ENCODE measurements at regions not wholly inside any gene's neighbourhood (a gene's known extent, or its start where the extent isn't known, plus 50 kb on each side); places are given as distances from the start of the nearest gene placed in this dataset.

DNA sequence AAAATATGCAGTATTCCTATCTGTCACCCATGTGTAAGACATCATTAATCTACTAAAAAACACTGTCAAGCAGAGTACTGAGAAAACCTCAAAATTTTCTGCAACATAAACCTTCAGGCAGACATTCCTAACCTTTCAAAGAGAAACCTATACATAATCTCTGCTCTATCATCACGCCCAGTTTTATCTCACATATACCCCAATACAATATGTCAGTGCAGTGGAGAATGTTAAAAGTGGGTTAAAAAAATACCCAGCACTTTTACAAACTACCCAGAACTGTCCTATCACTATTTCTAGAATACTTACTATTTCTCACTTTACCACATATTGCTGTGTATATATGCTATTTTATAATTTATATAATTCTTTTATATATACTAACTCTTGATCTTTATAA is 922.0 kb upstream of the SORCS1 start:
- H3K4me2 ChIP-seq (ENCODE audit: extremely low read depth, insufficient read depth, low read length): no peak overlapping the region
- TF ChIP-seq EZH2 (IDR thresholded peaks at IDR 0.05; ENCODE audit: low read length, missing control alignments): no peak
- TF ChIP-seq, protein P1, sequence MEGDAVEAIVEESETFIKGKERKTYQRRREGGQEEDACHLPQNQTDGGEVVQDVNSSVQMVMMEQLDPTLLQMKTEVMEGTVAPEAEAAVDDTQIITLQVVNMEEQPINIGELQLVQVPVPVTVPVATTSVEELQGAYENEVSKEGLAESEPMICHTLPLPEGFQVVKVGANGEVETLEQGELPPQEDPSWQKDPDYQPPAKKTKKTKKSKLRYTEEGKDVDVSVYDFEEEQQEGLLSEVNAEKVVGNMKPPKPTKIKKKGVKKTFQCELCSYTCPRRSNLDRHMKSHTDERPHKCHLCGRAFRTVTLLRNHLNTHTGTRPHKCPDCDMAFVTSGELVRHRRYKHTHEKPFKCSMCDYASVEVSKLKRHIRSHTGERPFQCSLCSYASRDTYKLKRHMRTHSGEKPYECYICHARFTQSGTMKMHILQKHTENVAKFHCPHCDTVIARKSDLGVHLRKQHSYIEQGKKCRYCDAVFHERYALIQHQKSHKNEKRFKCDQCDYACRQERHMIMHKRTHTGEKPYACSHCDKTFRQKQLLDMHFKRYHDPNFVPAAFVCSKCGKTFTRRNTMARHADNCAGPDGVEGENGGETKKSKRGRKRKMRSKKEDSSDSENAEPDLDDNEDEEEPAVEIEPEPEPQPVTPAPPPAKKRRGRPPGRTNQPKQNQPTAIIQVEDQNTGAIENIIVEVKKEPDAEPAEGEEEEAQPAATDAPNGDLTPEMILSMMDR (conservative IDR thresholded peaks at IDR 0.05 in 1 of 2, IDR thresholded peaks at IDR 0.05 in 1 of 2; ENCODE audit: low read depth in 1 of 2, low read length in 2 of 2): no peak
- no peak overlapping the region for H3K4me3 ChIP-seq (replicated peaks in 1 of 4; ENCODE audit: control extremely low read depth in 1 of 4, insufficient read depth in 1 of 4, low read depth in 3 of 4, low read length in 4 of 4)
- no peaks in the 10 kb centered on the region for H3K9me3 ChIP-seq (ENCODE audit: control insufficient read depth, insufficient read depth, low read depth, low read length)
- H4K20me1 ChIP-seq (ENCODE audit: control insufficient read depth, extremely low read depth, insufficient read depth, low read length): no peaks in the 10 kb centered on the region
- H3K27me3 ChIP-seq (ENCODE audit: control insufficient read depth, insufficient read depth, low read length): no peaks in the 10 kb centered on the region
- no peaks in the 10 kb centered on the region for H3K36me3 ChIP-seq (ENCODE audit: control insufficient read depth, insufficient read depth, low read length)
- H3K27ac ChIP-seq (ENCODE audit: insufficient read depth, low read length): no peak overlapping the region
- no peaks in the 10 kb centered on the region for H3K4me1 ChIP-seq (ENCODE audit: control insufficient read depth, extremely low read depth, insufficient read depth, low read length)
- no peak for DNase-seq (ENCODE audit: low read depth in 2 of 2)
- no peak overlapping the region for H2AFZ ChIP-seq (ENCODE audit: low read length)
- H3K9ac ChIP-seq (ENCODE audit: insufficient read depth, low read length): no peak overlapping the region
- no peaks in the 10 kb centered on the region for H3K79me2 ChIP-seq (ENCODE audit: control insufficient read depth, insufficient read depth, low read length)

DNA sequence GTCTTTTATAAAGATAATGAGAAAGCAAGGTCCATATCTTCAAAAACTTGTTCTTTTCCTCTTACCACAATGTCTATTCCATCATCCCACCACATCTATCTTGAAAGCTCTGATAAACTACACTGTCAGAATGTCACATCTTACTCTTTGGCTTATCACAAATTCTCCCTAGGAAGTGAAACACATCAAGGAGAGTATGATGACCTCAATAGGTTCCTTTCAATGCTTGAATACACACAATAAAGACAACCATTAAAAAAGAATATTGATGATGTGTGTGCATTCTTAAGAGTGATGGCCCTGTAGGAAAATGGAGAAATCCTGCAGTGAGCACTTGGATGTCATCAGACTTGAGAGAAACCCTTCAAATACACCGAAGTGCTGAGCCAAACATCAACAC is 918.1 kb upstream of the SORCS1 start:
- no peak overlapping the region for H3K27ac ChIP-seq (ENCODE audit: insufficient read depth, low read length)
- H3K9me3 ChIP-seq (ENCODE audit: control insufficient read depth, insufficient read depth, low read depth, low read length): no peaks in the 10 kb centered on the region
- no peaks in the 10 kb centered on the region for H3K79me2 ChIP-seq (ENCODE audit: control insufficient read depth, insufficient read depth, low read length)
- H3K9ac ChIP-seq (ENCODE audit: insufficient read depth, low read length): no peak overlapping the region
- H4K20me1 ChIP-seq (ENCODE audit: control insufficient read depth, extremely low read depth, insufficient read depth, low read length): no peaks in the 10 kb centered on the region
- DNase-seq (ENCODE audit: low read depth in 2 of 2): no peak
- no peak overlapping the region for H3K4me2 ChIP-seq (ENCODE audit: extremely low read depth, insufficient read depth, low read length)
- TF ChIP-seq, protein P1 (conservative IDR thresholded peaks at IDR 0.05 in 1 of 2, IDR thresholded peaks at IDR 0.05 in 1 of 2; ENCODE audit: low read depth in 1 of 2, low read length in 2 of 2): no peak
- no peak for TF ChIP-seq EZH2 (IDR thresholded peaks at IDR 0.05; ENCODE audit: low read length, missing control alignments)
- H3K4me3 ChIP-seq (replicated peaks in 1 of 4; ENCODE audit: control extremely low read depth in 1 of 4, insufficient read depth in 1 of 4, low read depth in 3 of 4, low read length in 4 of 4): no peak overlapping the region
- no peaks in the 10 kb centered on the region for H3K36me3 ChIP-seq (ENCODE audit: control insufficient read depth, insufficient read depth, low read length)
- H2AFZ ChIP-seq (ENCODE audit: low read length): no peak overlapping the region
- H3K4me1 ChIP-seq (ENCODE audit: control insufficient read depth, extremely low read depth, insufficient read depth, low read length): no peaks in the 10 kb centered on the region
- no peaks in the 10 kb centered on the region for H3K27me3 ChIP-seq (ENCODE audit: control insufficient read depth, insufficient read depth, low read length)

DNA sequence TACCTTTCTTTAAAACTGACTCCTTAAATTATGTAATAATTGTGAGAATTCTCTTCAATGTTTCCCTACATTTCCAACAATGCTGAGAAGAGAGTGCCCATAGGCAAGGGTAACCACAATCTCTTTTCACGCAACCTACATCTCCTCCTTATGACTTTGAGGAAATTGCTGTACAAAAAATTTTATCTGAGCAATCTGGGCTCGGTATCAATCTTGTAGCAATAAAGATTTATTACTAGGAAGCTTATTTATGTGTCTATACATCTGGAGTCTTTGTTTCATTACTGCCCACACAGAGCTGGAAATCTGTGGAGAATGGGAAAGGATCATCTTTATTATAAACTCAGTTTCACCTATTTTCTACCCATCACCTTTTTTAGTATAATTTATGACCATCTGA is 913.8 kb upstream of the SORCS1 start:
- Histone ChIP-seq H3K9me3 (ENCODE audit: control insufficient read depth, insufficient read depth, low read depth, low read length) (no peaks in the 10 kb centered on the region), H3K4me2 (ENCODE audit: extremely low read depth, insufficient read depth, low read length) (no peak overlapping the region)
- TF ChIP-seq EZH2 (IDR thresholded peaks at IDR 0.05; ENCODE audit: low read length, missing control alignments): no peak
- TF ChIP-seq, protein P1 (conservative IDR thresholded peaks at IDR 0.05 in 1 of 2, IDR thresholded peaks at IDR 0.05 in 1 of 2; ENCODE audit: low read depth in 1 of 2, low read length in 2 of 2): no peak

More for the DNA sequence above, 913.8 kb upstream of the SORCS1 start:
- no peaks in the 10 kb centered on the region for H3K79me2 ChIP-seq (ENCODE audit: control insufficient read depth, insufficient read depth, low read length)
- H3K36me3 ChIP-seq (ENCODE audit: control insufficient read depth, insufficient read depth, low read length): no peaks in the 10 kb centered on the region
- H3K9ac ChIP-seq (ENCODE audit: insufficient read depth, low read length): no peak overlapping the region
- no peaks in the 10 kb centered on the region for H3K4me1 ChIP-seq (ENCODE audit: control insufficient read depth, extremely low read depth, insufficient read depth, low read length)
- H2AFZ ChIP-seq (ENCODE audit: low read length): no peak overlapping the region
- no peak overlapping the region for H3K27ac ChIP-seq (ENCODE audit: insufficient read depth, low read length)
- no peak overlapping the region for H3K4me3 ChIP-seq (replicated peaks in 1 of 4; ENCODE audit: control extremely low read depth in 1 of 4, insufficient read depth in 1 of 4, low read depth in 3 of 4, low read length in 4 of 4)
- DNase-seq (ENCODE audit: low read depth in 2 of 2): no peak
- H3K27me3 ChIP-seq (ENCODE audit: control insufficient read depth, insufficient read depth, low read length): no peaks in the 10 kb centered on the region
- no peaks in the 10 kb centered on the region for H4K20me1 ChIP-seq (ENCODE audit: control insufficient read depth, extremely low read depth, insufficient read depth, low read length)

All from fibroblast of lung (primary cell).